ENCODE measurements at regions not wholly inside any gene's neighbourhood (a gene's known extent, or its start where the extent isn't known, plus 50 kb on each side); places are given as distances from the start of the nearest gene placed in this dataset.

DNA sequence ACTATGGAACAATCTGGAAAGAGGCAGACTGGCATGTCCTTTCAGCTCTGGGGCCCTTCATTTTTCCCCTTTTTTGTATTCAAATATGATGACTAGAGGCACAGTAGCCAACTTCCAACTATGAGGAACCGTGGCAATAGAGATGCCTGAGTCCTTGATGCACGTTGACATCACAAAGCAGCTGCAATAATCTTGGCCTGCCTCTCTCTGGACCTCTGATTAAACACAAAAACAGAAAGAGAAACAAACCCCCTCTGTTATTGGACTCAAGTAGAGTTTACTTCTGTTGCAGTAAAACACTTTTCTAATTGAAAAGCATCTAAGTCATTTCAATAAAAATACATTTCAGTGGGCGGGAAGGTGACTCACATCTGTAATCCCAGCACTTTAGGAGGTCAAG, 122.2 kb upstream of the GRAMD2B start:
- TF ChIP-seq, protein P1, sequence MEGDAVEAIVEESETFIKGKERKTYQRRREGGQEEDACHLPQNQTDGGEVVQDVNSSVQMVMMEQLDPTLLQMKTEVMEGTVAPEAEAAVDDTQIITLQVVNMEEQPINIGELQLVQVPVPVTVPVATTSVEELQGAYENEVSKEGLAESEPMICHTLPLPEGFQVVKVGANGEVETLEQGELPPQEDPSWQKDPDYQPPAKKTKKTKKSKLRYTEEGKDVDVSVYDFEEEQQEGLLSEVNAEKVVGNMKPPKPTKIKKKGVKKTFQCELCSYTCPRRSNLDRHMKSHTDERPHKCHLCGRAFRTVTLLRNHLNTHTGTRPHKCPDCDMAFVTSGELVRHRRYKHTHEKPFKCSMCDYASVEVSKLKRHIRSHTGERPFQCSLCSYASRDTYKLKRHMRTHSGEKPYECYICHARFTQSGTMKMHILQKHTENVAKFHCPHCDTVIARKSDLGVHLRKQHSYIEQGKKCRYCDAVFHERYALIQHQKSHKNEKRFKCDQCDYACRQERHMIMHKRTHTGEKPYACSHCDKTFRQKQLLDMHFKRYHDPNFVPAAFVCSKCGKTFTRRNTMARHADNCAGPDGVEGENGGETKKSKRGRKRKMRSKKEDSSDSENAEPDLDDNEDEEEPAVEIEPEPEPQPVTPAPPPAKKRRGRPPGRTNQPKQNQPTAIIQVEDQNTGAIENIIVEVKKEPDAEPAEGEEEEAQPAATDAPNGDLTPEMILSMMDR (IDR thresholded peaks at IDR 0.05), result no peak
- TF ChIP-seq POLR2A (IDR thresholded peaks at IDR 0.05), result no peak

Data from lower leg skin (tissue), 3 donors.